NCI-H748 (cell line): ENCODE measurements at regions not wholly inside any gene's neighbourhood (a gene's known extent, or its start where the extent isn't known, plus 50 kb on each side); places are given as distances from the start of the nearest gene placed in this dataset.
A peak's percentile ranks its signal among the peaks of the same experiment; 100 is the strongest.

Experiments
- DNase-seq: peaks from one replicate; lab custom pipeline; 2025; ENCODE audit not compliant: unreplicated experiment; lab: John Stamatoyannopoulos, UW

DNA sequence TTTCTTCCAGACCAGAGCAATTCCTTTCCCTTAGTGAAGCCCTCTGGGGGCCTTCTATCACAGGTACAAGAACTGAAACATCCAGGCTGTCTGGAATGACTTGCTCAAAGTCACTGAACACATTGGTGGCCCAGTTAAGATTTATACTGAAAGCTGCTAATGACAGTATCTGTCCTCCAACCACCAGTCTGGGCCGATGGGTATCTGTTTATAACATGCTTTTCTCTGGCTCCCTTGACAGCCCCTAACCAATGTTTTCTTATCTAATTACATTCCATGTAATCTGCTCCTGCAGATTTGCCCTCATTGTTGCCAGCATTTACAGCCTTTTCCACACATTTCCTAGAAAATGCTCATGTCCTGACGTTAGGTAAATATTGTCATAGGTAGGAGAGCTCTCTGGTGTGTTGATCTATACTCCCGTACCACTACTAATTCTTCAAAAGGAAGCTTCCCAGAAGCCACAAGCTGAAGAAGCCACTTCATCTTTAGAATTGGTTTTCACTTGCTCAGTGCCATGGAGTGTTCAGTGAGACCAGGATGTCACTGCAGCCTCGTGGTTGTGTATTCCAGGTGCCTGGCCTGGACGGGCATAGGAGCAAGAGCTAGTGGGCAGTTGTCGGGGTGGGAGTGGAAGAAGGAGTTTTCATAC is 163.9 kb downstream of the TSEN15 start:
- DNase-seq: peak; percentile 56

GRCh38 chr1:184218458-184219075 is 167.0 kb downstream of the TSEN15 start:
- no peak for DNase-seq

DNA sequence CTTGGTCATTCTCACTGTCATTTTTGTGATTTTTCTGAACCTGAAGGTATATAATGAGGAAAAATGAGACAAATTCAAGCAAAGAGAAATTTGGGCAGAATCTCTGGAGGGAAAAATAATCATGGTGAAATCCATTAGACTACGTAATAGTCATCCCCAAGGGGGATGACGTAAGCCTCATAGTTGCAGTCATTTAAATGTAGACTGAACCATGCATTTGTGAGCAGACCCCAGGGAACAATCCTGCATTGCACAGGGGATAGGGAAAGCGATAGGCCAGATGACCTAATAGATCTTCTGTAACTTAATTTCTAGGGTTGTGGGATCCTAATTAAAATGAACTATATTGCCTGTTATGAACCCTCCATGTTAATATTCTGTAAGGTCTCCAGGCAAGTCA is 167.4 kb upstream of the C1orf21 start:
- DNase-seq: no peak

GRCh38 chr1:184219883-184220282 is 166.9 kb upstream of the C1orf21 start:
- no peak for DNase-seq

GRCh38 chr1:184221087-184221486 is 165.7 kb upstream of the C1orf21 start:
- DNase-seq: no peak

- DNase-seq: peak; percentile 41
Observed at GRCh38 chr1:184222652-184223052, 164.2 kb upstream of the C1orf21 start.

GRCh38 chr1:184223216-184223615 is 163.6 kb upstream of the C1orf21 start:
- peak; percentile 38 for DNase-seq

GRCh38 chr1:184225283-184226099 is 161.3 kb upstream of the C1orf21 start:
- DNase-seq: no peak

GRCh38 chr1:184226100-184226487 is 160.7 kb upstream of the C1orf21 start:
- DNase-seq: no peak

DNA sequence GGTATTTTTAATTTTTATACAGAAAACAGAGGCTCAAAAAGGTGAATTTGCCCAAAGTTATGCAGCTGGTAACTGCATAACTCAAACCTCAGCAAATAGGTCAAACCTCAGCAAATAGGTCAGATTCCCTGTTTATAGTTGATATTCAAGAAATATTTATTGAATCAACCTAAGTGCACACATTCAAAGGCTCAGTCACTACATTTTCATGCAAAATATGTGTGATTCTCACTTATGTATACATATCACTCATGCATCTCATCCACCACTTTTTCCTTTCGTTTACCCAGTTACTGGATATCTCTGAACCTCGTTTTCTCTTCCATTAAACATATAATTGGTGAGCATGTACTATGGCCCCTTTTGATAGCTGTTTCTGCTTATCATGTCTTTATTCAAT is 158.3 kb upstream of the C1orf21 start:
- no peak for DNase-seq

GRCh38 chr1:184237588-184237987 is 149.2 kb upstream of the C1orf21 start:
- no peak for DNase-seq

DNA sequence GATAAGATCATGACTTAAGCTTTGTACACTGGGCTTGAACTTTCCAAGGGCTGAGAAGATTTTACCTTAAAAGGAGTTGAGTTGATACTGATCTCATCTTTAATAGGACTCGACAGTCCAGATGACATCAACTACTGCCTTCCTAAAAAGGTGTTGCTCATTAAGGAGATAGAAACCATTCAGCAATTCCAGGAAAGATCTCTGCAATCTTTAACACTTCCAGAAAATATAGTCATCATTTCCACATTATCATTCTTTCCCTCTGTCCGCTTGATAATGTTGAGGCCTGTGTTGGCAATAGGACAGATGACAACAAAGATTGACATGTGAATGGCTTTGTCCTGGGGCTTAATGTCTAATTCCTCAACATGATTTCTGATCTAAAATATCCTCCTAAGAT is 145.4 kb upstream of the C1orf21 start:
- no peak for DNase-seq

- no peak for DNase-seq
Observed at GRCh38 chr1:184242507-184242943, 144.3 kb upstream of the C1orf21 start.

GRCh38 chr1:184244962-184245361 is 141.9 kb upstream of the C1orf21 start:
- DNase-seq: no peak

DNA sequence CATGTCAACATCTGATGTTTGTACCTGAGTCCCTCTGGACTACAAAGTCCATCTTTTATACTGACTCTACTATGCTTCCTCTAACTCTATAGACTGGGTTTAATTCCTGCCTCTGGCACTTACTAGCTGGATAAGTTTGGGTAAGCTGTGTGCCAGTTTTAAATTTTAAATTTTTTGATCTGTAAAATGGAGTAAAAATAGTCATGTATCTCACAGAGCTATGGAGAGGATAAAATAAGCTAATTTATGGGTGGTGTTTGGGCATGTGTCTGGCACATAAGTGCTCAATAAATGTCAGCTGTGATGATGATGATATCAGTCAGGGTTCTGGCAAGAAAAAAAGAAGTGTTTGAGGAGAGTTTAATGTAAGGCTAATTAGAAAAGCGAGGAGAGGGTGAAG is 139.2 kb upstream of the C1orf21 start:
- DNase-seq: no peak

GRCh38 chr1:184253921-184254320 is 132.9 kb upstream of the C1orf21 start:
- no peak for DNase-seq

DNA sequence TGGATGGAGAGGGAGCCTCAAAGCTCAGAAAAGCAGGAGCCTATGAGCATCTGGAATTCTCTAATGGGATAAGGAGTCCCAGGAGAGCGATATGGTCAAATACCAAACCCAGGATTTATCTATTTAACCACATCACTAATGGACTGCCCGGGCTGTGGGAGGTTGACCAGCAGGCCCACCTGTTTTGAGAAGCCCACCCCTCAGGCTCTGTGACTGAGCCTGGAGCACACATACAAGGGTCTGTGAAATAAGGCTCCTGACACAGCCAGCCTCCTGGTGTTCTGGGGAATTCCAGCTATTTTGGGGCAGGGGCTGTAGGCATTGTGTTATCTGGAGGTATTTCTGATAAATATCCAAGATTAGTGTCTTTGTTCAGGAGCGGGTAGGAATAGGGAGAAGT is 132.0 kb upstream of the C1orf21 start:
- no peak for DNase-seq

GRCh38 chr1:184255560-184255959 is 131.3 kb upstream of the C1orf21 start:
- no peak for DNase-seq

GRCh38 chr1:184257873-184258272 is 129.0 kb upstream of the C1orf21 start:
- DNase-seq: no peak

GRCh38 chr1:184258525-184258924 is 128.3 kb upstream of the C1orf21 start:
- no peak for DNase-seq

GRCh38 chr1:184260382-184260781 is 126.4 kb upstream of the C1orf21 start:
- no peak for DNase-seq

DNA sequence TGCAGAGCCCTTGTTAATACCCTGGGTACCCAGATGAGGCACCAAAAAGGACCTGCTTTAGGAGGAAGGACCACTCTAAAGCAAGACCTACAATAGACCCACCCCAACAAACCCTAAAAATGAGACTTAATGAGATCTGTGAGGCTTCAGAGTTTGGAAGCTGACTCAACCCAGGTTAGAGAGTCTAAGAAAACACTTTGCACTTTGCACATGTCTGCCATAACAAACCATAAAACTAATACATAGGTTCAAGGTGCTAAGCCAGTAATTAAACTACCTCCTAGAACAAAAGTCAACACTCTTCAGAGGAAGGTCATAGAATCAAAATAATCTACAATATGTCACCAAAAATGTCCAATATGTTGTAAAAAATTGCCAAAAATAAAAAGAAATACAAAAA is 124.7 kb upstream of the C1orf21 start:
- DNase-seq: no peak
